ENCODE measurements at regions not wholly inside any gene's neighbourhood (a gene's known extent, or its start where the extent isn't known, plus 50 kb on each side); places are given as distances from the start of the nearest gene placed in this dataset.

DNA sequence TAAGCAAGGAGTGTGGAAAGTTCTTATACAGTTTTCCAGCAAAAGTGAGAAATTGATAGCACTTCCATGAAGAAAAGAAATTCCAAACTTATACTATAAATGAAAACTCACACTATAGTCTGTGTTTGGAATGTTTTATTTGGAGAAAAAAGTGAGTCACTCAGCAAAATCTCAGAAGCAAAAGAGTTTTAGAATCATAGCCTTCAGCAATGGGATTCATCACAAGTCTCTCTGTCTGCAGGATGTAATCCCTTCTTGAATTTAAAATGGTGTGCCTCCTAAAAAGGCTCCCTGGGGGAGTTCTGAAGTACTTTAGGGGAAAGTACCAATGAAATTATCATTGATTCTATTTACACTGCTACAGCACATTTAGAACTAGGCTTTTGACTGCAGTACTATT, 756.4 kb downstream of the XPNPEP1 start:
- DNase-seq (ENCODE audit: low read depth in 1 of 2, low spot score in 1 of 2), result no peak
- H3K4me3 ChIP-seq, result no peak overlapping the region
- no peaks in the 10 kb centered on the region for H3K4me1 ChIP-seq
- no peak for FAIRE-seq
- ChIA-PET CTCF (no interaction called here), POLR2A (no interaction called here)
- ATAC-seq, result no peak
- TF ChIP-seq POLR2AphosphoS2 (conservative IDR thresholded peaks at IDR 0.05; ENCODE audit: low read length) (no peak), RAD21 (conservative IDR thresholded peaks at IDR 0.05 in 1 of 2, IDR thresholded peaks at IDR 0.05 in 1 of 2) (no peak), MAFK (IDR thresholded peaks at IDR 0.05; ENCODE audit: partially characterized antibody) (no peak), CBX8 (IDR thresholded peaks at IDR 0.05) (no peak), TP53 (CRISPR knock-in tag; IDR thresholded peaks at IDR 0.05) (no peak), NPAS2 (CRISPR knock-in tag; IDR thresholded peaks at IDR 0.05; ENCODE audit: borderline replicate concordance) (no peak), HOXB5 (CRISPR knock-in tag; IDR thresholded peaks at IDR 0.05) (no peak), RNF2 (IDR thresholded peaks at IDR 0.05; ENCODE audit: borderline replicate concordance, low read depth) (no peak), SMC3 (IDR thresholded peaks at IDR 0.05) (no peak), FOXS1 (CRISPR knock-in tag; IDR thresholded peaks at IDR 0.05) (no peak), ELK1 (IDR thresholded peaks at IDR 0.05; ENCODE audit: low read depth, low read length) (no peak), RARB (CRISPR knock-in tag; IDR thresholded peaks at IDR 0.05) (no peak), NR3C1 (IDR thresholded peaks at IDR 0.05) (no peak), GATA3 (IDR thresholded peaks at IDR 0.05; ENCODE audit: borderline replicate concordance) (no peak), FOSL2 (IDR thresholded peaks at IDR 0.05) (no peak), FOSL2 (CRISPR knock-in tag; IDR thresholded peaks at IDR 0.05) (no peak)
- TF ChIP-seq, protein P1, sequence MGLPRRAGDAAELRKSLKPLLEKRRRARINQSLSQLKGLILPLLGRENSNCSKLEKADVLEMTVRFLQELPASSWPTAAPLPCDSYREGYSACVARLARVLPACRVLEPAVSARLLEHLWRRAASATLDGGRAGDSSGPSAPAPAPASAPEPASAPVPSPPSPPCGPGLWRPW (IDR thresholded peaks at IDR 0.05), result no peak
- TF ChIP-seq, protein P2, sequence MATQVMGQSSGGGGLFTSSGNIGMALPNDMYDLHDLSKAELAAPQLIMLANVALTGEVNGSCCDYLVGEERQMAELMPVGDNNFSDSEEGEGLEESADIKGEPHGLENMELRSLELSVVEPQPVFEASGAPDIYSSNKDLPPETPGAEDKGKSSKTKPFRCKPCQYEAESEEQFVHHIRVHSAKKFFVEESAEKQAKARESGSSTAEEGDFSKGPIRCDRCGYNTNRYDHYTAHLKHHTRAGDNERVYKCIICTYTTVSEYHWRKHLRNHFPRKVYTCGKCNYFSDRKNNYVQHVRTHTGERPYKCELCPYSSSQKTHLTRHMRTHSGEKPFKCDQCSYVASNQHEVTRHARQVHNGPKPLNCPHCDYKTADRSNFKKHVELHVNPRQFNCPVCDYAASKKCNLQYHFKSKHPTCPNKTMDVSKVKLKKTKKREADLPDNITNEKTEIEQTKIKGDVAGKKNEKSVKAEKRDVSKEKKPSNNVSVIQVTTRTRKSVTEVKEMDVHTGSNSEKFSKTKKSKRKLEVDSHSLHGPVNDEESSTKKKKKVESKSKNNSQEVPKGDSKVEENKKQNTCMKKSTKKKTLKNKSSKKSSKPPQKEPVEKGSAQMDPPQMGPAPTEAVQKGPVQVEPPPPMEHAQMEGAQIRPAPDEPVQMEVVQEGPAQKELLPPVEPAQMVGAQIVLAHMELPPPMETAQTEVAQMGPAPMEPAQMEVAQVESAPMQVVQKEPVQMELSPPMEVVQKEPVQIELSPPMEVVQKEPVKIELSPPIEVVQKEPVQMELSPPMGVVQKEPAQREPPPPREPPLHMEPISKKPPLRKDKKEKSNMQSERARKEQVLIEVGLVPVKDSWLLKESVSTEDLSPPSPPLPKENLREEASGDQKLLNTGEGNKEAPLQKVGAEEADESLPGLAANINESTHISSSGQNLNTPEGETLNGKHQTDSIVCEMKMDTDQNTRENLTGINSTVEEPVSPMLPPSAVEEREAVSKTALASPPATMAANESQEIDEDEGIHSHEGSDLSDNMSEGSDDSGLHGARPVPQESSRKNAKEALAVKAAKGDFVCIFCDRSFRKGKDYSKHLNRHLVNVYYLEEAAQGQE (IDR thresholded peaks at IDR 0.05), result no peak
- TF ChIP-seq, protein P3, sequence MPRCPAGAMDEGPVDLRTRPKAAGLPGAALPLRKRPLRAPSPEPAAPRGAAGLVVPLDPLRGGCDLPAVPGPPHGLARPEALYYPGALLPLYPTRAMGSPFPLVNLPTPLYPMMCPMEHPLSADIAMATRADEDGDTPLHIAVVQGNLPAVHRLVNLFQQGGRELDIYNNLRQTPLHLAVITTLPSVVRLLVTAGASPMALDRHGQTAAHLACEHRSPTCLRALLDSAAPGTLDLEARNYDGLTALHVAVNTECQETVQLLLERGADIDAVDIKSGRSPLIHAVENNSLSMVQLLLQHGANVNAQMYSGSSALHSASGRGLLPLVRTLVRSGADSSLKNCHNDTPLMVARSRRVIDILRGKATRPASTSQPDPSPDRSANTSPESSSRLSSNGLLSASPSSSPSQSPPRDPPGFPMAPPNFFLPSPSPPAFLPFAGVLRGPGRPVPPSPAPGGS (IDR thresholded peaks at IDR 0.05), result no peak
- TF ChIP-seq, protein P4, sequence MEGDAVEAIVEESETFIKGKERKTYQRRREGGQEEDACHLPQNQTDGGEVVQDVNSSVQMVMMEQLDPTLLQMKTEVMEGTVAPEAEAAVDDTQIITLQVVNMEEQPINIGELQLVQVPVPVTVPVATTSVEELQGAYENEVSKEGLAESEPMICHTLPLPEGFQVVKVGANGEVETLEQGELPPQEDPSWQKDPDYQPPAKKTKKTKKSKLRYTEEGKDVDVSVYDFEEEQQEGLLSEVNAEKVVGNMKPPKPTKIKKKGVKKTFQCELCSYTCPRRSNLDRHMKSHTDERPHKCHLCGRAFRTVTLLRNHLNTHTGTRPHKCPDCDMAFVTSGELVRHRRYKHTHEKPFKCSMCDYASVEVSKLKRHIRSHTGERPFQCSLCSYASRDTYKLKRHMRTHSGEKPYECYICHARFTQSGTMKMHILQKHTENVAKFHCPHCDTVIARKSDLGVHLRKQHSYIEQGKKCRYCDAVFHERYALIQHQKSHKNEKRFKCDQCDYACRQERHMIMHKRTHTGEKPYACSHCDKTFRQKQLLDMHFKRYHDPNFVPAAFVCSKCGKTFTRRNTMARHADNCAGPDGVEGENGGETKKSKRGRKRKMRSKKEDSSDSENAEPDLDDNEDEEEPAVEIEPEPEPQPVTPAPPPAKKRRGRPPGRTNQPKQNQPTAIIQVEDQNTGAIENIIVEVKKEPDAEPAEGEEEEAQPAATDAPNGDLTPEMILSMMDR (IDR thresholded peaks at IDR 0.05), result no peak
- TF ChIP-seq, protein P5, sequence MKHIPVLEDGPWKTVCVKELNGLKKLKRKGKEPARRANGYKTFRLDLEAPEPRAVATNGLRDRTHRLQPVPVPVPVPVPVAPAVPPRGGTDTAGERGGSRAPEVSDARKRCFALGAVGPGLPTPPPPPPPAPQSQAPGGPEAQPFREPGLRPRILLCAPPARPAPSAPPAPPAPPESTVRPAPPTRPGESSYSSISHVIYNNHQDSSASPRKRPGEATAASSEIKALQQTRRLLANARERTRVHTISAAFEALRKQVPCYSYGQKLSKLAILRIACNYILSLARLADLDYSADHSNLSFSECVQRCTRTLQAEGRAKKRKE (CRISPR knock-in tag; IDR thresholded peaks at IDR 0.05; ENCODE audit: low read depth), result no peak
- no peak overlapping the region for H3K4me2 ChIP-seq
- H3K27ac ChIP-seq, result no peak overlapping the region
- H3K9me3 ChIP-seq, result no peaks in the 10 kb centered on the region; the same call in 2 of the 3 replicates
